ENCODE measurements at regions not wholly inside any gene's neighbourhood (a gene's known extent, or its start where the extent isn't known, plus 50 kb on each side); places are given as distances from the start of the nearest gene placed in this dataset.
"Not testable (repeated sequence)": the region's sequence is repeated elsewhere in the genome, so short reads cannot be mapped to it uniquely, and the experiment has no call there.

DNA sequence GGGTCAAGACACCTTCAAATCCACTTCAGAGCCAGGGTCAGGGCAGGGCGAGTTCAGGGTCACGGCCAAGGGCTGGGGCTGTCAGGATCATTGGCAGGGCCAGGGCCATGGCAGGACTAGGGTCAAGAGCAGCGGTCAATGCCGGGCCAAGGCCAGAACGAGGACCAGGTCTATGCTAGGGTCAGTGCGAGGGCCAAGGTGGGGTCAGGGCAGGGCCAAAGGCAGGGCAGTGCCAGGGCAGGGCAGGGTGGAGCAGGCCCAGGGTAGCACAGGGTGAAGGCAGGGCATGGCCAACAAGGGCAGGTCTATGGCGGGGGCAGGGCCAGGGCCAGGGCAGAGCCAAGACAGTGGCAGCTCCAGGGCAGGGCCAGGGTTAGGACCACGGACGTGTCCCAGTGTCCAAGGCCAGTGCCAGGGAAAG is 154.0 kb downstream of the LIPI start:
- Histone ChIP-seq H2AFZ (ENCODE audit: low read depth, low read length) (no peak overlapping the region), H3K4me2 (ENCODE audit: insufficient read depth, low read length) (no peak overlapping the region), H3K9me1 (ENCODE audit: control insufficient read depth, insufficient read depth, low read length) (no peaks in the 10 kb centered on the region), H3K36me3 (ENCODE audit: control insufficient read depth, insufficient read depth, low read length) (no peaks in the 10 kb centered on the region), H3K9me3 (replicated peaks; ENCODE audit: control insufficient read depth, insufficient read depth, low read depth, low read length) (no peaks in the 10 kb centered on the region; the same call in 1 of the 2 replicates), H3K79me2 (ENCODE audit: control insufficient read depth, insufficient read depth, low read length) (no peaks in the 10 kb centered on the region; the same call in 2 of the 3 replicates), H3K27me3 (ENCODE audit: control insufficient read depth in 2 of 2, insufficient read depth in 2 of 2, low read length in 2 of 2) (no peaks in the 10 kb centered on the region), H3K27ac (ENCODE audit: extremely low read depth, low read depth, low read length) (no peak overlapping the region), H3K9ac (ENCODE audit: insufficient read depth in 1 of 2, low read depth in 2 of 2, low read length in 2 of 2) (no peak overlapping the region), H3K4me3 (no peak overlapping the region), H3K4me1 (replicated peaks in 1 of 2; ENCODE audit: control insufficient read depth in 2 of 2, insufficient read depth in 2 of 2, low read length in 2 of 2) (no peaks in the 10 kb centered on the region), H4K20me1 (replicated peaks; ENCODE audit: control insufficient read depth, insufficient read depth, low read length) (no peaks in the 10 kb centered on the region)
- FAIRE-seq, result no peak
- BruUV-seq (replicated peaks), result no TSS peak
- intact Hi-C loops (cut with micrococcal nuclease), result no loop called here
- in situ Hi-C loops (cut with MboI), result no loop called here
- POLR2A ChIA-PET, result no interaction called here
- DNase-seq (ENCODE audit: extremely low read depth in 1 of 4, low spot score in 3 of 4), result no peak
- 97% methylated on average over 9 of the region's 9 CpGs for WGBS (ENCODE audit: insufficient coverage, low coverage, missing lambda C conversion rate)
- CTCF ChIA-PET (ENCODE audit: low intra/inter-chr PET ratio), result no interaction called here
- TF ChIP-seq NFYB (IDR thresholded peaks at IDR 0.05; ENCODE audit: extremely low read depth, insufficient read length) (no peak), ZNF133 (CRISPR knock-in tag; IDR thresholded peaks at IDR 0.05) (no peak), ILK (tag; IDR thresholded peaks at IDR 0.05; ENCODE audit: borderline replicate concordance, low read depth) (no peak), ZNF124 (CRISPR knock-in tag; IDR thresholded peaks at IDR 0.05) (no peak)
- ATAC-seq, result no peak

GRCh38 chr21:14055746-14056515 is 154.8 kb downstream of the LIPI start:
- intact Hi-C loops (cut with micrococcal nuclease); H2AFZ ChIP-seq (ENCODE audit: low read depth, low read length); H3K4me1 ChIP-seq (replicated peaks in 1 of 2; ENCODE audit: control insufficient read depth in 2 of 2, insufficient read depth in 2 of 2, low read length in 2 of 2); CTCF ChIA-PET (ENCODE audit: low intra/inter-chr PET ratio); H3K36me3 ChIP-seq (ENCODE audit: control insufficient read depth, insufficient read depth, low read length); BruUV-seq (replicated peaks); in situ Hi-C loops (cut with MboI); ATAC-seq; H3K9me1 ChIP-seq (ENCODE audit: control insufficient read depth, insufficient read depth, low read length); H4K20me1 ChIP-seq (replicated peaks; ENCODE audit: control insufficient read depth, insufficient read depth, low read length); FAIRE-seq; H3K27me3 ChIP-seq (ENCODE audit: control insufficient read depth in 2 of 2, insufficient read depth in 2 of 2, low read length in 2 of 2); H3K9ac ChIP-seq (ENCODE audit: insufficient read depth in 1 of 2, low read depth in 2 of 2, low read length in 2 of 2); POLR2A ChIA-PET; H3K9me3 ChIP-seq (replicated peaks; ENCODE audit: control insufficient read depth, insufficient read depth, low read depth, low read length); H3K27ac ChIP-seq (ENCODE audit: extremely low read depth, low read depth, low read length); H3K4me3 ChIP-seq; H3K4me2 ChIP-seq (ENCODE audit: insufficient read depth, low read length); DNase-seq (ENCODE audit: extremely low read depth in 1 of 4, low spot score in 3 of 4); H3K79me2 ChIP-seq (ENCODE audit: control insufficient read depth, insufficient read depth, low read length): not testable (repeated sequence)
- 84% methylated on average over 6 of the region's 6 CpGs for WGBS (ENCODE audit: insufficient coverage, low coverage, missing lambda C conversion rate)
